HG02938 (cell line): ENCODE measurements at regions not wholly inside any gene's neighbourhood (a gene's known extent, or its start where the extent isn't known, plus 50 kb on each side); places are given as distances from the start of the nearest gene placed in this dataset.
"Not testable (repeated sequence)": the region's sequence is repeated elsewhere in the genome, so short reads cannot be mapped to it uniquely, and the experiment has no call there.

Source experiments
- ATAC-seq: cut with Tn5 transposase; IDR thresholded peaks from one replicate; pipeline ENCODE4 v1.9.1; 2021; ENCODE audit warnings: mild to moderate bottlenecking, moderate library complexity; ENCODE audit not compliant: unreplicated experiment

GRCh38 chr2:47653902-47654789, 83.4 kb upstream of the KCNK12 start:
- ATAC-seq = no peak

- no peak for ATAC-seq
Observed at GRCh38 chr2:47653036-47653435, 82.3 kb upstream of the KCNK12 start.

GRCh38 chr2:47652061-47652690, 81.4 kb upstream of the KCNK12 start:
- no peak for ATAC-seq

- no peak for ATAC-seq
Observed at GRCh38 chr2:47651296-47651695, 80.5 kb upstream of the KCNK12 start.

- no peak for ATAC-seq
Observed at GRCh38 chr2:47650001-47650535, 79.3 kb upstream of the KCNK12 start.

- no peak for ATAC-seq
Observed at GRCh38 chr2:47645246-47645645, 74.5 kb upstream of the KCNK12 start.

- ATAC-seq = no peak
Observed at GRCh38 chr2:47644351-47644750, 73.6 kb upstream of the KCNK12 start.

- no peak for ATAC-seq
Observed at GRCh38 chr2:47641366-47641765, 70.6 kb upstream of the KCNK12 start.

GRCh38 chr2:47640356-47640755, 69.6 kb upstream of the KCNK12 start:
- ATAC-seq = no peak

- no peak for ATAC-seq
Observed at GRCh38 chr2:47639467-47639866, 68.7 kb upstream of the KCNK12 start.

GRCh38 chr2:47638430-47638829, 67.6 kb upstream of the KCNK12 start:
- no peak for ATAC-seq

- no peak for ATAC-seq
Observed at GRCh38 chr2:47636596-47637264, 65.9 kb upstream of the KCNK12 start.

GRCh38 chr2:47636176-47636575, 65.4 kb upstream of the KCNK12 start:
- no peak for ATAC-seq

GRCh38 chr2:47632754-47633153, 62.0 kb upstream of the KCNK12 start:
- no peak for ATAC-seq

- no peak for ATAC-seq
Observed at GRCh38 chr2:47631792-47632398, 61.1 kb upstream of the KCNK12 start.

GRCh38 chr2:47631306-47631705, 60.5 kb upstream of the KCNK12 start:
- ATAC-seq = no peak

- ATAC-seq = no peak
Observed at GRCh38 chr2:47629501-47630460, 59.0 kb upstream of the KCNK12 start.

- ATAC-seq = no peak
Observed at GRCh38 chr2:47628904-47629303, 58.1 kb upstream of the KCNK12 start.

- no peak for ATAC-seq
Observed at GRCh38 chr2:47626664-47627063, 55.9 kb upstream of the KCNK12 start.

GRCh38 chr2:47623140-47623539, 52.4 kb upstream of the KCNK12 start:
- not testable (repeated sequence) for ATAC-seq
